ENCODE measurements at regions not wholly inside any gene's neighbourhood (a gene's known extent, or its start where the extent isn't known, plus 50 kb on each side); places are given as distances from the start of the nearest gene placed in this dataset.

GRCh38 chr6:141445928-141446628 lies 686.6 kb upstream of the GJE1 start:
- H3K9me2 ChIP-seq (replicated peaks; ENCODE audit: insufficient read depth, low read length): no peaks in the 10 kb centered on the region
- no peak overlapping the region for H3K4me3 ChIP-seq (ENCODE audit: low read length)
- H3K36me3 ChIP-seq (replicated peaks; ENCODE audit: insufficient read depth, low read length): no peaks in the 10 kb centered on the region
- H3K9me3 ChIP-seq (replicated peaks; ENCODE audit: insufficient read depth, low read length): no peaks in the 10 kb centered on the region
- no peak overlapping the region for H3K9ac ChIP-seq (ENCODE audit: low read length)
- no peak overlapping the region for H3K27ac ChIP-seq (ENCODE audit: low read length)
- no peaks in the 10 kb centered on the region for H3K4me1 ChIP-seq (ENCODE audit: low read length)
- no peaks in the 10 kb centered on the region for H3K27me3 ChIP-seq (replicated peaks; ENCODE audit: insufficient read depth, low read length)
- H2AFZ ChIP-seq (ENCODE audit: low read length): no peak overlapping the region
- TF ChIP-seq CTCF (IDR thresholded peaks at IDR 0.05; ENCODE audit: low read length) (no peak), EZH2phosphoT487 (IDR thresholded peaks at IDR 0.05; ENCODE audit: low read length) (no peak), EZH2 (optimal IDR thresholded peaks at IDR 0.05; ENCODE audit: low read depth, low read length) (no peak)
- H3K4me2 ChIP-seq (ENCODE audit: low read depth, low read length): no peak overlapping the region
- no peaks in the 10 kb centered on the region for H4K20me1 ChIP-seq (ENCODE audit: insufficient read depth, low read length)
- no peaks in the 10 kb centered on the region for H3F3A ChIP-seq (ENCODE audit: insufficient read depth, low read length)
- H3K79me2 ChIP-seq (ENCODE audit: low read length): no peaks in the 10 kb centered on the region
- DNase-seq: no peak

- no peaks in the 10 kb centered on the region for H3K9me3 ChIP-seq (replicated peaks; ENCODE audit: insufficient read depth, low read length)
- no peak overlapping the region for H3K27ac ChIP-seq (ENCODE audit: low read length)
- H3K9me2 ChIP-seq (replicated peaks; ENCODE audit: insufficient read depth, low read length): no peaks in the 10 kb centered on the region
- no peak overlapping the region for H2AFZ ChIP-seq (ENCODE audit: low read length)
- no peak for TF ChIP-seq EZH2phosphoT487 (IDR thresholded peaks at IDR 0.05; ENCODE audit: low read length)
- TF ChIP-seq EZH2 (optimal IDR thresholded peaks at IDR 0.05; ENCODE audit: low read depth, low read length): no peak
- TF ChIP-seq CTCF (IDR thresholded peaks at IDR 0.05; ENCODE audit: low read length): no peak
- no peaks in the 10 kb centered on the region for H3K79me2 ChIP-seq (ENCODE audit: low read length)
- no peaks in the 10 kb centered on the region for H4K20me1 ChIP-seq (ENCODE audit: insufficient read depth, low read length)
- no peak overlapping the region for H3K9ac ChIP-seq (ENCODE audit: low read length)
- no peaks in the 10 kb centered on the region for H3K27me3 ChIP-seq (replicated peaks; ENCODE audit: insufficient read depth, low read length)
- H3K4me1 ChIP-seq (ENCODE audit: low read length): no peaks in the 10 kb centered on the region
- no peak for DNase-seq
- no peaks in the 10 kb centered on the region for H3F3A ChIP-seq (ENCODE audit: insufficient read depth, low read length)
- no peak overlapping the region for H3K4me2 ChIP-seq (ENCODE audit: low read depth, low read length)
- no peak overlapping the region for H3K4me3 ChIP-seq (ENCODE audit: low read length)
- H3K36me3 ChIP-seq (replicated peaks; ENCODE audit: insufficient read depth, low read length): no peaks in the 10 kb centered on the region
Measured at GRCh38 chr6:141443668-141444289, 688.9 kb upstream of the GJE1 start.

- Histone ChIP-seq H3K9me3 (replicated peaks; ENCODE audit: insufficient read depth, low read length) (no peaks in the 10 kb centered on the region), H3K9me2 (replicated peaks; ENCODE audit: insufficient read depth, low read length) (no peaks in the 10 kb centered on the region), H3K79me2 (ENCODE audit: low read length) (no peaks in the 10 kb centered on the region), H3K4me3 (ENCODE audit: low read length) (no peak overlapping the region), H4K20me1 (ENCODE audit: insufficient read depth, low read length) (no peaks in the 10 kb centered on the region), H3K27ac (ENCODE audit: low read length) (no peak overlapping the region), H3K4me1 (ENCODE audit: low read length) (peaks cover under 1% of the 10 kb centered on the region; the same call in 1 of the 2 replicates), H3K9ac (ENCODE audit: low read length) (no peak overlapping the region), H3K36me3 (replicated peaks; ENCODE audit: insufficient read depth, low read length) (no peaks in the 10 kb centered on the region), H3K27me3 (replicated peaks; ENCODE audit: insufficient read depth, low read length) (no peaks in the 10 kb centered on the region), H3F3A (ENCODE audit: insufficient read depth, low read length) (no peaks in the 10 kb centered on the region), H2AFZ (ENCODE audit: low read length) (no peak overlapping the region), H3K4me2 (ENCODE audit: low read depth, low read length) (no peak overlapping the region)
- no peak for TF ChIP-seq EZH2 (optimal IDR thresholded peaks at IDR 0.05; ENCODE audit: low read depth, low read length)
- TF ChIP-seq CTCF (IDR thresholded peaks at IDR 0.05; ENCODE audit: low read length): no peak
- TF ChIP-seq EZH2phosphoT487 (IDR thresholded peaks at IDR 0.05; ENCODE audit: low read length): no peak
- no peak for DNase-seq
Measured at GRCh38 chr6:141443032-141443431, 689.7 kb upstream of the GJE1 start.
